Panc1 (cell line): ENCODE measurements at regions not wholly inside any gene's neighbourhood (a gene's known extent, or its start where the extent isn't known, plus 50 kb on each side); places are given as distances from the start of the nearest gene placed in this dataset.

Experiments used
- POLR2AphosphoS5 ChIP-seq: IDR thresholded peaks from 2 replicates; pipeline ENCODE4 v1.6.1; 2012; ENCODE audit warnings: mild to moderate bottlenecking, low read depth, low read length, moderate library complexity
- TF ChIP-seq, protein P1 (sequence below): fragments of 450-650 bp; IDR thresholded peaks from 2 replicates; pipeline ENCODE4 v1.5.1; 2017; ENCODE audit warnings: mild to moderate bottlenecking

DNA sequence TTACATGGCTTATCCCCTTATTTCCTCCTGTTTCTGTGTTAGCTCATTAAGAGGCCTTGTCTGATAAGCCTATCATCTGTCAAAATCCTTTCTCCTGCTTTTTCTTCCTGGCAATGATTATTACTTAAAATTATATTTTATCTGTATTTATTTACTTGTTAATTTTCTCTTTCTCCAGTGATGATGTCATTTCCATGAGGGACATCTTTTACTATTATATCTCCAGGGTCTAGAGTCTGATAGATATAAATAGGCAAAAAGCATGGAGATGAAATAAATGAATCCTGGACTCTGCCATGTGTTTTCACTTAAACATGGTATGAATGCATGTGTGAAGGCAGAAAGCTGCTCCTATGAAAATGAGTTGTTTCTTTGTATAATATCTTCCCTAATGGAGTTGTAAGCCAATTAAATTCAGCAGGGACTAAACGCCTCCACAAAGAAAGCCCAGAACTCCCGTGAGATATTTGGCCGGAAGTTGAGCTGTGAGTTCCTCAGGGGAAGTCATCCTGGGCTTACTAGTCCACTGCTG lies 375.2 kb downstream of the TUSC7 start:
- TF ChIP-seq, protein P1, sequence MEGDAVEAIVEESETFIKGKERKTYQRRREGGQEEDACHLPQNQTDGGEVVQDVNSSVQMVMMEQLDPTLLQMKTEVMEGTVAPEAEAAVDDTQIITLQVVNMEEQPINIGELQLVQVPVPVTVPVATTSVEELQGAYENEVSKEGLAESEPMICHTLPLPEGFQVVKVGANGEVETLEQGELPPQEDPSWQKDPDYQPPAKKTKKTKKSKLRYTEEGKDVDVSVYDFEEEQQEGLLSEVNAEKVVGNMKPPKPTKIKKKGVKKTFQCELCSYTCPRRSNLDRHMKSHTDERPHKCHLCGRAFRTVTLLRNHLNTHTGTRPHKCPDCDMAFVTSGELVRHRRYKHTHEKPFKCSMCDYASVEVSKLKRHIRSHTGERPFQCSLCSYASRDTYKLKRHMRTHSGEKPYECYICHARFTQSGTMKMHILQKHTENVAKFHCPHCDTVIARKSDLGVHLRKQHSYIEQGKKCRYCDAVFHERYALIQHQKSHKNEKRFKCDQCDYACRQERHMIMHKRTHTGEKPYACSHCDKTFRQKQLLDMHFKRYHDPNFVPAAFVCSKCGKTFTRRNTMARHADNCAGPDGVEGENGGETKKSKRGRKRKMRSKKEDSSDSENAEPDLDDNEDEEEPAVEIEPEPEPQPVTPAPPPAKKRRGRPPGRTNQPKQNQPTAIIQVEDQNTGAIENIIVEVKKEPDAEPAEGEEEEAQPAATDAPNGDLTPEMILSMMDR, result no peak
- no peak for TF ChIP-seq POLR2AphosphoS5
